Small intestine (tissue), 7 donors: ENCODE measurements at regions not wholly inside any gene's neighbourhood (a gene's known extent, or its start where the extent isn't known, plus 50 kb on each side); places are given as distances from the start of the nearest gene placed in this dataset.
A peak's percentile ranks its signal among the peaks of the same experiment; 100 is the strongest.
"Not testable (repeated sequence)": the region's sequence is repeated elsewhere in the genome, so short reads cannot be mapped to it uniquely, and the experiment has no call there.

Experiments
- DNase-seq, 2 donors: peaks; one replicate each; pipeline versions ENCODE4 v3.0.0 to v3.0.0-alpha.2; 2013
- FAIRE-seq: peaks from 2 replicates; lab custom pipeline; 2012; peaks lifted over from hg19 to GRCh38; lab: Jason Lieb, UNC
- H3K27ac ChIP-seq, 3 donors: one replicate each; pipeline ENCODE4 v1.5.1; 2013; ENCODE audit warnings: low read length in 2 of 3, mild to moderate bottlenecking in 2 of 3, control low read depth in 1 of 3, inconsistent platforms in 1 of 3, low read depth in 1 of 3, moderate library complexity in 1 of 3
- H3K27me3 ChIP-seq, 3 donors: one replicate each; pipeline ENCODE4 v1.6.1; 2013; ENCODE audit warnings: low read length in 3 of 3, inconsistent platforms in 1 of 3; ENCODE audit not compliant: control insufficient read depth in 3 of 3, insufficient read depth in 3 of 3
- H3K36me3 ChIP-seq, 3 donors: one replicate each; pipeline ENCODE4 v1.6.1; 2013; ENCODE audit warnings: low read length in 3 of 3, inconsistent platforms in 1 of 3, low read depth in 1 of 3, mild to moderate bottlenecking in 1 of 3, moderate library complexity in 1 of 3; ENCODE audit not compliant: control insufficient read depth in 3 of 3, insufficient read depth in 2 of 3
- H3K4me1 ChIP-seq, 3 donors: one replicate each; pipeline ENCODE4 v1.6.1; 2013; ENCODE audit warnings: low read length in 2 of 3, inconsistent platforms in 1 of 3, low read depth in 1 of 3, mild to moderate bottlenecking in 1 of 3, moderate library complexity in 1 of 3; ENCODE audit not compliant: control insufficient read depth in 3 of 3, insufficient read depth in 2 of 3
- H3K4me3 ChIP-seq, 3 donors: one replicate each; pipeline ENCODE4 v1.5.1; 2013; ENCODE audit warnings: low read length in 3 of 3, control low read depth in 1 of 3, inconsistent platforms in 1 of 3, low read depth in 1 of 3, mild to moderate bottlenecking in 1 of 3, moderate library complexity in 1 of 3
- H3K9me3 ChIP-seq, 2 donors: one replicate each; pipeline ENCODE4 v1.6.1; 2013; ENCODE audit warnings: low read depth in 1 of 2, low read length in 1 of 2; ENCODE audit not compliant: control insufficient read depth in 2 of 2, insufficient read depth in 1 of 2
- WGBS, 3 donors: extraction: QIAGEN DNeasy Blood & Tissue Kit; methylation state at CpG; one replicate each; pipeline ENCODE4 v1.1.7; 2013; 5-methylcytosine and 5-hydroxymethylcytosine counted together
- donor health status: healthy with polysubstance abuse.
- donor health status: control.
- donor health status: control.
- donor health status: Bipolar disorder and iron deficiency.
- donor health status: healthy.

- FAIRE-seq (no peak), DNase-seq (no peak)
- H3K27me3 ChIP-seq, result peaks cover 0 to 8% (median 0%) of the 10 kb centered on the region in 3 donors
- 17 to 23% (median 17%) methylated on average over 5 of the region's 5 CpGs for WGBS, 3 donors
- no peaks in the 10 kb centered on the region for H3K9me3 ChIP-seq
- H3K27ac ChIP-seq, result no peak overlapping the region
- H3K36me3 ChIP-seq, result no peaks in the 10 kb centered on the region
- no peaks in the 10 kb centered on the region for H3K4me1 ChIP-seq
- H3K4me3 ChIP-seq, result no peak overlapping the region
Measured at GRCh38 chr15:98282656-98283332, 322.3 kb downstream of the ARRDC4 start.

- Histone ChIP-seq H3K27me3 (peaks cover 0 to 13% (median 2%) of the 10 kb centered on the region in 3 donors), H3K27ac (no peak overlapping the region), H3K9me3 (no peaks in the 10 kb centered on the region), H3K4me3 (no peak overlapping the region), H3K36me3 (no peaks in the 10 kb centered on the region), H3K4me1 (no peaks in the 10 kb centered on the region)
- FAIRE-seq, result no peak
- no peak for DNase-seq
- WGBS, 3 donors, result 65 to 69% (median 68%) methylated on average over 5 of the region's 5 CpGs
Measured at GRCh38 chr15:98286200-98286599, 325.7 kb downstream of the ARRDC4 start.

- WGBS, 3 donors, result 71 to 87% (median 74%) methylated on average over 3 of the region's 3 CpGs
- H3K4me1 ChIP-seq, result no peaks in the 10 kb centered on the region
- FAIRE-seq (no peak), DNase-seq (no peak)
- no peaks in the 10 kb centered on the region for H3K36me3 ChIP-seq
- H3K27ac ChIP-seq, result no peak overlapping the region
- no peaks in the 10 kb centered on the region for H3K9me3 ChIP-seq
- peaks cover 0 to 13% (median 2%) of the 10 kb centered on the region in 3 donors for H3K27me3 ChIP-seq
- H3K4me3 ChIP-seq, result no peak overlapping the region
Measured at GRCh38 chr15:98286831-98287230, 326.3 kb downstream of the ARRDC4 start.

GRCh38 chr15:98288091-98288590 lies 327.6 kb downstream of the ARRDC4 start:
- no peak for DNase-seq
- Histone ChIP-seq H3K27ac (no peak overlapping the region), H3K9me3 (no peaks in the 10 kb centered on the region), H3K36me3 (no peaks in the 10 kb centered on the region), H3K27me3 (peaks cover 4 to 11% (median 9%) of the 10 kb centered on the region in 3 donors), H3K4me3 (no peak overlapping the region), H3K4me1 (no peaks in the 10 kb centered on the region)
- WGBS, 3 donors, result 82 to 87% (median 86%) methylated on average over 11 of the region's 11 CpGs
- FAIRE-seq, result no peak

GRCh38 chr15:98289747-98290146 lies 329.2 kb downstream of the ARRDC4 start:
- H3K4me1 ChIP-seq, result no peaks in the 10 kb centered on the region
- H3K4me3 ChIP-seq, result no peak overlapping the region
- no peak overlapping the region for H3K27ac ChIP-seq
- H3K27me3 ChIP-seq, result peaks cover 4 to 25% (median 5%) of the 10 kb centered on the region in 3 donors
- WGBS, 3 donors, result 13 to 30% (median 22%) methylated on average over 3 of the region's 3 CpGs
- no peak for FAIRE-seq
- peak; percentile 5 to 20 for DNase-seq
- H3K36me3 ChIP-seq, result no peaks in the 10 kb centered on the region
- no peaks in the 10 kb centered on the region for H3K9me3 ChIP-seq

GRCh38 chr15:98292442-98293240 lies 332.1 kb downstream of the ARRDC4 start:
- no peaks in the 10 kb centered on the region for H3K9me3 ChIP-seq
- FAIRE-seq (no peak), DNase-seq (peak; percentile 8 to 31)
- H3K27me3 ChIP-seq, result peaks cover 4 to 28% (median 5%) of the 10 kb centered on the region in 3 donors
- 3 to 9% (median 9%) methylated on average over 40 to 46 of the region's 46 CpGs for WGBS, 3 donors
- no peaks in the 10 kb centered on the region for H3K36me3 ChIP-seq
- no peak overlapping the region for H3K4me3 ChIP-seq
- H3K27ac ChIP-seq, result no peak overlapping the region
- no peaks in the 10 kb centered on the region for H3K4me1 ChIP-seq

GRCh38 chr15:98294126-98294525 lies 333.6 kb downstream of the ARRDC4 start:
- DNase-seq (no peak), FAIRE-seq (no peak)
- no peak overlapping the region for H3K4me3 ChIP-seq
- 71 to 82% (median 77%) methylated on average over 7 of the region's 7 CpGs for WGBS, 3 donors
- H3K36me3 ChIP-seq, result no peaks in the 10 kb centered on the region
- no peaks in the 10 kb centered on the region for H3K9me3 ChIP-seq
- H3K27me3 ChIP-seq, result peaks cover 0 to 28% (median 4%) of the 10 kb centered on the region in 3 donors
- H3K4me1 ChIP-seq, result no peaks in the 10 kb centered on the region
- H3K27ac ChIP-seq, result no peak overlapping the region

GRCh38 chr15:98295101-98295759 lies 334.7 kb downstream of the ARRDC4 start:
- not testable (repeated sequence) for H3K27ac ChIP-seq, H3K4me3 ChIP-seq, H3K9me3 ChIP-seq, H3K4me1 ChIP-seq, FAIRE-seq, H3K36me3 ChIP-seq
- peaks cover 0 to 26% (median 4%) of the 10 kb centered on the region in 3 donors for H3K27me3 ChIP-seq
- WGBS, 3 donors, result 25 to 32% (median 27%) methylated on average over 8 of the region's 10 CpGs
- peak; percentile 22 to 35 for DNase-seq
